Kidney (tissue), 13 donors: ENCODE measurements at regions not wholly inside any gene's neighbourhood (a gene's known extent, or its start where the extent isn't known, plus 50 kb on each side); places are given as distances from the start of the nearest gene placed in this dataset.

ENCODE experiments used
- DNase-seq, 5 donors: peaks; one replicate each; pipeline ENCODE4 v3.0.0-alpha.2; 2013 to 2020
- FAIRE-seq: peaks from 2 replicates; lab custom pipeline; 2012; peaks lifted over from hg19 to GRCh38; lab: Jason Lieb, UNC
- H3K27ac ChIP-seq, 2 donors: one replicate each; pipeline ENCODE4 v1.7.0; 2013; ENCODE audit warnings: low read depth in 2 of 2, low read length in 2 of 2, inconsistent platforms in 1 of 2
- H3K27me3 ChIP-seq: one replicate; pipeline ENCODE4 v1.7.1; 2013; ENCODE audit warnings: low read length, inconsistent platforms; ENCODE audit not compliant: control insufficient read depth, insufficient read depth
- H3K36me3 ChIP-seq, 3 donors: one replicate each; pipeline versions ENCODE4 v1.7.0 to v1.7.1; 2013; ENCODE audit warnings: low read length in 3 of 3, control low read depth in 1 of 3, inconsistent platforms in 1 of 3; ENCODE audit not compliant: insufficient read depth in 3 of 3, control insufficient read depth in 2 of 3
- H3K4me1 ChIP-seq, 3 donors: one replicate each; pipeline versions ENCODE4 v1.7.0 to v1.7.1; 2013; ENCODE audit warnings: low read length in 3 of 3, inconsistent platforms in 1 of 3, low read depth in 1 of 3; ENCODE audit not compliant: control insufficient read depth in 2 of 3, insufficient read depth in 2 of 3
- H3K4me3 ChIP-seq, 3 donors: one replicate each; pipeline versions ENCODE4 v1.7.0 to v1.8.1; 2013; ENCODE audit warnings: low read length in 3 of 3, control low read depth in 1 of 3, inconsistent platforms in 1 of 3
- H3K9ac ChIP-seq, 3 donors: one replicate each; pipeline versions ENCODE4 v1.7.0 to v1.7.1; 2013; ENCODE audit warnings: low read length in 3 of 3, control low read depth in 1 of 3, inconsistent platforms in 1 of 3
- H3K9me3 ChIP-seq, 3 donors: one replicate each; pipeline versions ENCODE4 v1.7.0 to v1.7.1; 2013; ENCODE audit warnings: low read length in 3 of 3, control low read depth in 1 of 3, inconsistent platforms in 1 of 3; ENCODE audit not compliant: control insufficient read depth in 2 of 3, insufficient read depth in 1 of 3
- CTCF ChIP-seq: IDR thresholded peaks from 3 replicates; pipeline ENCODE4 v1.5.1; 2012; ENCODE audit warnings: mild to moderate bottlenecking, moderate library complexity, borderline replicate concordance; ENCODE audit not compliant: insufficient read depth; ENCODE audit errors: extremely low read depth
- intact Hi-C: fragments of 100-400 bp; cut with DNase I; formaldehyde crosslinking; loops from one replicate; pipeline ENCODE4 v1.11.1; 2022
- donor health status: control.
- donor health status: control.
- donor health status: control.
- donor health status: control.
- donor health status: control.
- donor health status: DM: yes; HTN: yes; CAD: no.
- donor health status: Normal renal cell carcinoma (clear cell type).

GRCh38 chr15:72857331-72858063 lies 73.9 kb upstream of the ADPGK start:
- Histone ChIP-seq H3K27ac (no peak overlapping the region), H3K9me3 (no peaks in the 10 kb centered on the region), H3K4me1 (no peaks in the 10 kb centered on the region), H3K9ac (no peak overlapping the region), H3K27me3 (no peaks in the 10 kb centered on the region), H3K4me3 (no peak overlapping the region), H3K36me3 (no peaks in the 10 kb centered on the region)
- DNase-seq (no peak), FAIRE-seq (no peak)
- intact Hi-C loops = no loop called here
- TF ChIP-seq CTCF = no peak

- Histone ChIP-seq H3K4me3 (no peak overlapping the region), H3K9me3 (no peaks in the 10 kb centered on the region), H3K4me1 (no peaks in the 10 kb centered on the region), H3K9ac (no peak overlapping the region), H3K27me3 (no peaks in the 10 kb centered on the region), H3K27ac (no peak overlapping the region), H3K36me3 (no peaks in the 10 kb centered on the region)
- no peak for TF ChIP-seq CTCF
- no peak for DNase-seq
- intact Hi-C loops = no loop called here
- no peak for FAIRE-seq
Observed at GRCh38 chr15:72856549-72857040, 73.0 kb upstream of the ADPGK start.

- intact Hi-C loops = no loop called here
Observed at GRCh38 chr15:72855791-72856190, 72.2 kb upstream of the ADPGK start.

More at GRCh38 chr15:72855791-72856190, 72.2 kb upstream of the ADPGK start:
- Histone ChIP-seq H3K27ac (no peak overlapping the region), H3K9me3 (no peaks in the 10 kb centered on the region), H3K4me3 (no peak overlapping the region), H3K4me1 (no peaks in the 10 kb centered on the region), H3K9ac (no peak overlapping the region), H3K27me3 (no peaks in the 10 kb centered on the region), H3K36me3 (no peaks in the 10 kb centered on the region)
- no peak for FAIRE-seq
- no peak for DNase-seq
- no peak for TF ChIP-seq CTCF
